SK-N-SH (cell line): ENCODE measurements at regions not wholly inside any gene's neighbourhood (a gene's known extent, or its start where the extent isn't known, plus 50 kb on each side); places are given as distances from the start of the nearest gene placed in this dataset.

Experiments used
- CTCF ChIP-seq: fragments of 200-600 bp; sonication (generic); IDR thresholded peaks from 2 replicates; pipeline ENCODE4 v1.6.1; 2017; ENCODE audit warnings: antibody characterized with exemption, mild to moderate bottlenecking, moderate library complexity
- EP300 ChIP-seq, 2 experiments: IDR thresholded peaks; 2 replicates each; pipeline versions ENCODE4 v1.4.0 to v1.6.1; 2012; ENCODE audit warnings: borderline replicate concordance in 1 of 2, low read depth in 1 of 2, low read length in 1 of 2
- FOXM1 ChIP-seq: IDR thresholded peaks from 2 replicates; pipeline ENCODE4 v1.4.0; 2012; ENCODE audit warnings: low read depth, mild to moderate bottlenecking
- MAX ChIP-seq: IDR thresholded peaks from 2 replicates; pipeline ENCODE4 v1.4.0; 2012; ENCODE audit warnings: low read depth
- NFIC ChIP-seq: IDR thresholded peaks from 2 replicates; pipeline ENCODE4 v1.4.0; 2012; ENCODE audit warnings: borderline replicate concordance
- NRF1 ChIP-seq: IDR thresholded peaks from 2 replicates; pipeline ENCODE4 v1.6.1; 2012; ENCODE audit warnings: low read depth, mild to moderate bottlenecking, low read length
- REST ChIP-seq: IDR thresholded peaks from 2 replicates; pipeline ENCODE4 v1.6.1; 2012; ENCODE audit warnings: mild to moderate bottlenecking, low read depth, low read length, moderate library complexity
- SIN3A ChIP-seq: IDR thresholded peaks from 2 replicates; pipeline ENCODE4 v1.6.1; 2012; ENCODE audit warnings: low read depth, mild to moderate bottlenecking, low read length, moderate library complexity, borderline replicate concordance
- SMC3 ChIP-seq: IDR thresholded peaks from 2 replicates; pipeline ENCODE4 v1.6.1; 2012; ENCODE audit warnings: low read depth, low read length, improper control_type of control experiment

- no peak for TF ChIP-seq CTCF
- TF ChIP-seq REST: no peak
- TF ChIP-seq EP300 (IDR thresholded peaks at IDR 0.05; ENCODE audit: borderline replicate concordance in 1 of 2, low read depth in 1 of 2, low read length in 1 of 2): no peak
- no peak for TF ChIP-seq SIN3A
- TF ChIP-seq MAX: no peak
- no peak for TF ChIP-seq SMC3
- TF ChIP-seq NFIC: no peak
- TF ChIP-seq FOXM1: no peak
- no peak for TF ChIP-seq NRF1
Measured at GRCh38 chr18:70683263-70683662, 394.4 kb downstream of the SOCS6 start.
